Uterus (tissue), 3 donors: ENCODE measurements at regions not wholly inside any gene's neighbourhood (a gene's known extent, or its start where the extent isn't known, plus 50 kb on each side); places are given as distances from the start of the nearest gene placed in this dataset.

Source experiments
- DNase-seq, 2 donors: peaks; one replicate each; pipeline ENCODE4 v3.0.0-alpha.2; 2019 to 2020
- H3K27ac ChIP-seq, 2 donors: fragments of 200-600 bp; sonication (generic); 1 replicate in 1 of 2; 2 replicates in 1 of 2; pipeline ENCODE4 v1.5.1; 2016 to 2018
- H3K27me3 ChIP-seq, 2 donors: fragments of 200-600 bp; sonication (generic); one replicate each; pipeline ENCODE4 v1.5.1; 2018 to 2019; ENCODE audit warnings: control low read depth in 1 of 2
- H3K36me3 ChIP-seq, 2 donors: fragments of 200-600 bp; sonication (generic); one replicate each; pipeline ENCODE4 v1.5.1; 2019; ENCODE audit warnings: control low read depth in 1 of 2
- H3K4me1 ChIP-seq, 2 donors: fragments of 200-600 bp; sonication (generic); one replicate each; pipeline ENCODE4 v1.5.1; 2018 to 2019; ENCODE audit warnings: control low read depth in 1 of 2
- H3K4me3 ChIP-seq, 2 donors: fragments of 200-600 bp; sonication (generic); 1 replicate in 1 of 2; 2 replicates in 1 of 2; pipeline ENCODE4 v1.5.1; 2018 to 2019; ENCODE audit warnings: mild to moderate bottlenecking in 1 of 2
- H3K9me3 ChIP-seq, 2 donors: fragments of 200-600 bp; sonication (generic); one replicate each; pipeline ENCODE4 v1.5.1; 2019; ENCODE audit warnings: control low read depth in 1 of 2
- POLR2A ChIP-seq, 2 donors: fragments of 450-650 bp; IDR thresholded peaks; one replicate each; pipeline ENCODE4 v1.6.1; 2016; ENCODE audit warnings: antibody characterized with exemption in 2 of 2, mild to moderate bottlenecking in 1 of 2, moderate library complexity in 1 of 2
- intact Hi-C: fragments of 100-400 bp; cut with DNase I; formaldehyde crosslinking; loops from one replicate; pipeline ENCODE4 v1.15.1; 2023; ENCODE audit warnings: low total_unique reads
- TF ChIP-seq, protein P1 (sequence below), 4 experiments: fragments of 200-600 bp in 2 of 4; fragments of 450-650 bp in 2 of 4; sonication (generic) in 2 of 4; IDR thresholded peaks; one replicate each; pipeline ENCODE4 v1.5.1; 2016 to 2019; ENCODE audit warnings: antibody characterized with exemption in 4 of 4, mild to moderate bottlenecking in 2 of 4, moderate library complexity in 1 of 4
- donor health status: DM: yes; HTN: yes; CAD: no.

DNA sequence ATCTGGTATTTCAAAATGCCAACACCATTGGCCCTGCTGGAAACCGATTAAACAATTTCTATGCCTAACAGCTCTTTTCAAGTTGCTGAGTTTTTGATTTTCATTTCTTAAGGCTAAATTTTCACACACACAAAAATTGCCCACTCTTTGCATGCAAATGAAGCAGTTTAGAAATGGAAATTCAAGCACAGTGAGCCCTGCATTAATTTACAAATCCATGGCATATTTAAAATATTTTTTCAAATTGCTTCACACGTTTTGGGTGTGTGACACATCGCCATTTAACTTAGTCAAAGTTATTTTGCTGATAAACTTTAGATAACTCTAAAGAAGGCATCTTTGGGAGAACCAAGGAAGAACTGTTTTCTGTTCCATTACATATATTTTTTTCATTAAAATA lies 184.8 kb downstream of the TXNL1 start:
- intact Hi-C loops = no loop called here

DNA sequence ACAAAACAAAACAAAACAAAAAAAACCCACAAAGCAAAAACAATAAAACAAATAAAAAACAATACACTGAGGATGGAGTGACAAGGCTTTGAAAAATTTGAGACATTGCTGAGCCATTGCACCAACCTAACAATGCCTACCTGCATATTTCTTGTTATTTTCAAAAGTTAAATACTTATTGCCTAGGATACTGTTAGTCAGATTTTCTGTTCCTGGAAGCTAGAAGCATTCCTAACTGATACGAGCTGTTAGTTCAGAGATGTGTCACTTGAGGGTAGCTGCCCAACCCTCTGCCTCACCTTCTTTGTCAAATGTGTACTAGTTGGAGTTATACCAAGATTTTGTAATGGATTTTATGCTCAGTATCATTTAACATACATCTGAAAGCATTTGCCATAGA lies 187.2 kb downstream of the TXNL1 start:
- Histone ChIP-seq H3K4me1 (no peaks in the 10 kb centered on the region), H3K4me3 (no peak overlapping the region), H3K9me3 (no peaks in the 10 kb centered on the region), H3K27me3 (no peaks in the 10 kb centered on the region), H3K27ac (no peak overlapping the region), H3K36me3 (no peaks in the 10 kb centered on the region)
- intact Hi-C loops = no loop called here
- TF ChIP-seq, protein P1, sequence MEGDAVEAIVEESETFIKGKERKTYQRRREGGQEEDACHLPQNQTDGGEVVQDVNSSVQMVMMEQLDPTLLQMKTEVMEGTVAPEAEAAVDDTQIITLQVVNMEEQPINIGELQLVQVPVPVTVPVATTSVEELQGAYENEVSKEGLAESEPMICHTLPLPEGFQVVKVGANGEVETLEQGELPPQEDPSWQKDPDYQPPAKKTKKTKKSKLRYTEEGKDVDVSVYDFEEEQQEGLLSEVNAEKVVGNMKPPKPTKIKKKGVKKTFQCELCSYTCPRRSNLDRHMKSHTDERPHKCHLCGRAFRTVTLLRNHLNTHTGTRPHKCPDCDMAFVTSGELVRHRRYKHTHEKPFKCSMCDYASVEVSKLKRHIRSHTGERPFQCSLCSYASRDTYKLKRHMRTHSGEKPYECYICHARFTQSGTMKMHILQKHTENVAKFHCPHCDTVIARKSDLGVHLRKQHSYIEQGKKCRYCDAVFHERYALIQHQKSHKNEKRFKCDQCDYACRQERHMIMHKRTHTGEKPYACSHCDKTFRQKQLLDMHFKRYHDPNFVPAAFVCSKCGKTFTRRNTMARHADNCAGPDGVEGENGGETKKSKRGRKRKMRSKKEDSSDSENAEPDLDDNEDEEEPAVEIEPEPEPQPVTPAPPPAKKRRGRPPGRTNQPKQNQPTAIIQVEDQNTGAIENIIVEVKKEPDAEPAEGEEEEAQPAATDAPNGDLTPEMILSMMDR (IDR thresholded peaks at IDR 0.05) = no peak
- no peak for TF ChIP-seq POLR2A (IDR thresholded peaks at IDR 0.05)
- DNase-seq = no peak

More for the DNA sequence above, 184.8 kb downstream of the TXNL1 start:
- Histone ChIP-seq H3K27ac (no peak overlapping the region), H3K36me3 (no peaks in the 10 kb centered on the region), H3K27me3 (no peaks in the 10 kb centered on the region), H3K4me1 (no peaks in the 10 kb centered on the region), H3K9me3 (no peaks in the 10 kb centered on the region), H3K4me3 (no peak overlapping the region)
- TF ChIP-seq POLR2A (IDR thresholded peaks at IDR 0.05) = no peak
- TF ChIP-seq, protein P1 (IDR thresholded peaks at IDR 0.05) = no peak
- DNase-seq = no peak

GRCh38 chr18:56448751-56449150 lies 189.6 kb downstream of the TXNL1 start:
- no peak overlapping the region for H3K4me3 ChIP-seq
- H3K27me3 ChIP-seq = no peaks in the 10 kb centered on the region
- DNase-seq = no peak
- TF ChIP-seq, protein P1 (IDR thresholded peaks at IDR 0.05) = no peak
- no peak for TF ChIP-seq POLR2A (IDR thresholded peaks at IDR 0.05)
- H3K36me3 ChIP-seq = no peaks in the 10 kb centered on the region
- no peaks in the 10 kb centered on the region for H3K4me1 ChIP-seq
- no peaks in the 10 kb centered on the region for H3K9me3 ChIP-seq
- H3K27ac ChIP-seq = no peak overlapping the region
- intact Hi-C loops = no loop called here

GRCh38 chr18:56445422-56445821 lies 193.0 kb downstream of the TXNL1 start:
- intact Hi-C loops = no loop called here
- Histone ChIP-seq H3K27me3 (no peaks in the 10 kb centered on the region), H3K9me3 (no peaks in the 10 kb centered on the region), H3K4me3 (no peak overlapping the region), H3K27ac (peak overlapping the region in 1 of 2 donors; percentile 60), H3K36me3 (no peaks in the 10 kb centered on the region), H3K4me1 (no peaks in the 10 kb centered on the region)
- TF ChIP-seq, protein P1 (IDR thresholded peaks at IDR 0.05) = no peak
- TF ChIP-seq POLR2A (IDR thresholded peaks at IDR 0.05) = no peak
- DNase-seq = peak; percentile 16 to 62

- no peak overlapping the region for H3K27ac ChIP-seq
- no peaks in the 10 kb centered on the region for H3K27me3 ChIP-seq
- H3K9me3 ChIP-seq = no peaks in the 10 kb centered on the region
- intact Hi-C loops = no loop called here
- no peaks in the 10 kb centered on the region for H3K4me1 ChIP-seq
- H3K4me3 ChIP-seq = no peak overlapping the region
- H3K36me3 ChIP-seq = no peaks in the 10 kb centered on the region
- TF ChIP-seq POLR2A (IDR thresholded peaks at IDR 0.05) = no peak
- TF ChIP-seq, protein P1 (IDR thresholded peaks at IDR 0.05) = no peak
- no peak for DNase-seq
These were observed 194.2 kb downstream of the TXNL1 start for GRCh38 chr18:56444201-56444600.
